CD14-positive monocyte (primary cell): ENCODE measurements at regions not wholly inside any gene's neighbourhood (a gene's known extent, or its start where the extent isn't known, plus 50 kb on each side); places are given as distances from the start of the nearest gene placed in this dataset.

Experiments
- DNase-seq, 3 donors: peaks; one replicate each; pipeline ENCODE4 v3.0.0-alpha.2; 2011 to 2022
- H2AFZ ChIP-seq: 2 replicates; pipeline ENCODE4 v1.6.0; 2012; ENCODE audit warnings: mild to moderate bottlenecking, low read depth, low read length, inconsistent platforms; ENCODE audit not compliant: insufficient read depth, poor library complexity, severe bottlenecking
- H3K27ac ChIP-seq, 2 donors: 1 replicate in 1 of 2; 2 replicates in 1 of 2; pipeline ENCODE4 v1.5.1; 2012 to 2013; ENCODE audit warnings: low read length in 2 of 2, control low read depth in 1 of 2, inconsistent platforms in 1 of 2, low read depth in 1 of 2, mild to moderate bottlenecking in 1 of 2
- H3K27me3 ChIP-seq, 2 donors: one replicate each; pipeline versions ENCODE4 v1.6.0 to v1.6.1; 2011 to 2013; ENCODE audit warnings: low read length in 2 of 2; ENCODE audit not compliant: control insufficient read depth in 2 of 2, insufficient read depth in 2 of 2
- H3K36me3 ChIP-seq, 2 donors: replicated peaks in 1 of 2; 1 replicate in 1 of 2; 2 replicates in 1 of 2; pipeline versions ENCODE4 v1.5.1 to v1.6.1; 2012 to 2013; ENCODE audit warnings: low read length in 2 of 2, control low read depth in 1 of 2, inconsistent platforms in 1 of 2, mild to moderate bottlenecking in 1 of 2; ENCODE audit not compliant: insufficient read depth in 2 of 2, control insufficient read depth in 1 of 2
- H3K4me1 ChIP-seq, 2 donors: 1 replicate in 1 of 2; 2 replicates in 1 of 2; pipeline versions ENCODE4 v1.5.1 to v1.6.1; 2012 to 2013; ENCODE audit warnings: low read length in 2 of 2, control low read depth in 1 of 2, inconsistent platforms in 1 of 2, mild to moderate bottlenecking in 1 of 2, moderate library complexity in 1 of 2; ENCODE audit not compliant: insufficient read depth in 2 of 2, control insufficient read depth in 1 of 2
- H3K4me2 ChIP-seq: replicated peaks from 2 replicates; pipeline ENCODE3; 2012; ENCODE audit warnings: low read length, moderate library complexity, mild to moderate bottlenecking; ENCODE audit not compliant: poor library complexity, severe bottlenecking; ENCODE audit errors: extremely low read depth
- H3K4me3 ChIP-seq, 3 experiments: fragments of 200-600 bp in 1 of 3; sonication (generic) in 1 of 3; replicated peaks in 1 of 3; 1 replicate in 2 of 3; 2 replicates in 1 of 3; pipeline ENCODE4 v1.5.1; 2011 to 2013; ENCODE audit warnings: low read length in 3 of 3, mild to moderate bottlenecking in 3 of 3, control low read depth in 2 of 3, low read depth in 2 of 3, inconsistent platforms in 1 of 3, moderate library complexity in 1 of 3
- H3K79me2 ChIP-seq: 2 replicates; pipeline ENCODE4 v1.6.0; 2012; ENCODE audit warnings: mild to moderate bottlenecking, control low read depth, inconsistent platforms, low read length, moderate library complexity; ENCODE audit not compliant: insufficient read depth
- H3K9ac ChIP-seq: 2 replicates; pipeline ENCODE4 v1.6.0; 2017; ENCODE audit warnings: low read length, mild to moderate bottlenecking; ENCODE audit not compliant: insufficient read depth, poor library complexity, severe bottlenecking
- H3K9me3 ChIP-seq, 2 donors: replicated peaks in 1 of 2; 1 replicate in 1 of 2; 2 replicates in 1 of 2; pipeline versions ENCODE4 v1.5.1 to v1.6.1; 2012 to 2013; ENCODE audit warnings: low read length in 2 of 2, control low read depth in 1 of 2; ENCODE audit not compliant: control insufficient read depth in 1 of 2, insufficient read depth in 1 of 2
- H4K20me1 ChIP-seq: 2 replicates; pipeline ENCODE4 v1.6.0; 2012; ENCODE audit warnings: mild to moderate bottlenecking, low read length, control low read depth, moderate library complexity; ENCODE audit not compliant: insufficient read depth
- H3K27ac Mint-ChIP-seq, 7 donors: one replicate each; pipeline ENCODE4 v1.8.0; 2020; ENCODE audit warnings: mild to moderate bottlenecking in 7 of 7, mixed read lengths in 7 of 7, moderate library complexity in 6 of 7, inconsistent platforms in 2 of 7
- H3K27me3 Mint-ChIP-seq, 3 donors: one replicate each; pipeline ENCODE4 v1.8.0; 2021 to 2022; ENCODE audit warnings: low read depth in 3 of 3, mild to moderate bottlenecking in 3 of 3, mixed read lengths in 3 of 3, moderate library complexity in 3 of 3, inconsistent platforms in 1 of 3
- H3K36me3 Mint-ChIP-seq, 2 donors: one replicate each; pipeline ENCODE4 v1.8.0; 2020; ENCODE audit warnings: mixed read lengths in 2 of 2, inconsistent platforms in 1 of 2, mild to moderate bottlenecking in 1 of 2
- H3K4me1 Mint-ChIP-seq: one replicate; pipeline ENCODE4 v1.8.0; 2020; ENCODE audit warnings: mild to moderate bottlenecking, mixed read lengths
- H3K4me3 Mint-ChIP-seq, 2 donors: one replicate each; pipeline ENCODE4 v1.8.0; 2020; ENCODE audit warnings: mild to moderate bottlenecking in 2 of 2, mixed read lengths in 2 of 2, moderate library complexity in 1 of 2
- H3K9me3 Mint-ChIP-seq, 7 donors: one replicate each; pipeline ENCODE4 v1.8.0; 2020 to 2022; ENCODE audit warnings: mixed read lengths in 7 of 7, mild to moderate bottlenecking in 6 of 7, moderate library complexity in 6 of 7, inconsistent platforms in 2 of 7
- CTCF ChIP-seq: fragments of 200-600 bp; IDR thresholded peaks from one replicate; pipeline ENCODE4 v1.8.0; 2022; ENCODE audit warnings: antibody characterized with exemption, mild to moderate bottlenecking
- WGBS: methylation state at CpG from one replicate; pipeline ENCODE4 v1.1.5; 2013; ENCODE audit warnings: missing lambda C conversion rate; ENCODE audit not compliant: insufficient coverage; 5-methylcytosine and 5-hydroxymethylcytosine counted together
- intact Hi-C, 2 donors: fragments of 100-400 bp; cut with micrococcal nuclease; formaldehyde crosslinking; loops; one replicate each; pipeline versions ENCODE4 v1.15.0 to v1.15.1; 2023

DNA sequence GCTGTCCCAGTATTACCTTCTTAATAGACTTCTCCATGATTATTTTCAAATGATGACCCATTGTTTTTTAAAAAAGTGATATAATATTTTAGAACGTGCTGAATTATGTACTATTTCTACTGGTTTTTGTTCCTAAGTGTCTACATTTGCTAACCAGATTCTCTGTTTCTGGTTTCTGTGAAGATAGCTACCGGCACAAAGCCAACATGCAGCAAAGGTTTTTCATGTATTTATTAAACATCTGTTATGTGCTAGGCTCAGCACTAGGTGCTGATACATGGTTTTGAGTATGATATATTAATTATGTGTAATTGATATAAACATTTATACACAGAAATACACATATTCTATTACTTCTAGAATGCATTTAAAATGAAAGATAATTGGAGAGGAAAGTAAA lies 1035.6 kb downstream of the PCDH17 start:
- H3K4me3 ChIP-seq = no peak overlapping the region
- no peaks in the 10 kb centered on the region for H4K20me1 ChIP-seq
- Mint-ChIP-seq H3K4me3 (no peak overlapping the region), H3K36me3 (no peaks in the 10 kb centered on the region), H3K27me3 (peaks cover 0 to 6% (median 2%) of the 10 kb centered on the region in 3 donors), H3K4me1 (no peaks in the 10 kb centered on the region), H3K9me3 (peaks cover 0 to 8% (median 4%) of the 10 kb centered on the region in 7 donors), H3K27ac (no peak overlapping the region)
- H3K9me3 ChIP-seq = no peaks in the 10 kb centered on the region
- H3K27me3 ChIP-seq = peaks cover 0 to 8% of the 10 kb centered on the region in 2 donors
- H3K79me2 ChIP-seq = no peaks in the 10 kb centered on the region
- no peaks in the 10 kb centered on the region for H3K36me3 ChIP-seq
- no peak for TF ChIP-seq CTCF
- intact Hi-C loops = no loop called here
- no peak overlapping the region for H3K27ac ChIP-seq
- H3K4me1 ChIP-seq = no peaks in the 10 kb centered on the region
- no peak overlapping the region for H3K9ac ChIP-seq
- no peak overlapping the region for H2AFZ ChIP-seq
- DNase-seq = no peak
- no CpG with 5 or more reads among the region's 2 CpGs for WGBS
- no peak overlapping the region for H3K4me2 ChIP-seq

DNA sequence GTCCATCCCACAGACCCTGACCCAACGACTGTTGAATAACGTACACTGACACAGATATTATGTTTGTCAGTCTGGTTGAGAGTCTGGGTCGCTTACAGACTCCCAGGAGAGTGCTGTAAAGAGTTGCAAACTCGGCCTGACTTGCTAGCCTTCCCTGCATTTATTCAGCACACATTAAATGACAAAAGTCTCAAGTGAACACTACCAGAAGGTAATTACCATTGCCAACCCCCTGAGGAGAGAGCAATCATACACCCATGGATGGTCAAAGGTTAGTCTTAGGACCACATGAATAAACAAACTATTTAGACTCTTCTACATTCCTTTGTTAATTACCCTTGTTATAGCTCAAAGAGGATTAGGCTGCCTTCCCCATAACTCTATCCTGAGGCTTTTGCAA lies 1048.6 kb downstream of the PCDH17 start:
- H3K27ac Mint-ChIP-seq = no peak overlapping the region

More for the DNA sequence above, 1048.6 kb downstream of the PCDH17 start:
- TF ChIP-seq CTCF = no peak
- Mint-ChIP-seq H3K4me1 (no peaks in the 10 kb centered on the region), H3K4me3 (no peak overlapping the region), H3K9me3 (peaks cover 0 to 19% (median 7%) of the 10 kb centered on the region in 7 donors), H3K36me3 (no peaks in the 10 kb centered on the region), H3K27me3 (peaks cover 6 to 23% (median 10%) of the 10 kb centered on the region in 3 donors)
- H3K79me2 ChIP-seq = no peaks in the 10 kb centered on the region
- whole genome bisulfite sequencing = no CpG with 5 or more reads among the region's 4 CpGs
- H3K9me3 ChIP-seq = peaks cover 0 to 10% of the 10 kb centered on the region in 2 donors
- no peaks in the 10 kb centered on the region for H4K20me1 ChIP-seq
- H3K27me3 ChIP-seq = peaks cover 7 to 39% of the 10 kb centered on the region in 2 donors
- no peaks in the 10 kb centered on the region for H3K4me1 ChIP-seq
- no peak overlapping the region for H2AFZ ChIP-seq
- no peak overlapping the region for H3K27ac ChIP-seq
- no peak overlapping the region for H3K9ac ChIP-seq
- intact Hi-C loops = no loop called here
- no peak overlapping the region for H3K4me3 ChIP-seq
- H3K36me3 ChIP-seq = no peaks in the 10 kb centered on the region
- no peak for DNase-seq
- no peak overlapping the region for H3K4me2 ChIP-seq
